ENCODE measurements at regions not wholly inside any gene's neighbourhood (a gene's known extent, or its start where the extent isn't known, plus 50 kb on each side); places are given as distances from the start of the nearest gene placed in this dataset.

- no peak for DNase-seq (ENCODE audit: insufficient read length, low spot score, missing footprints)
- Histone ChIP-seq H4K20me1 (ENCODE audit: insufficient read depth, low read length) (no peaks in the 10 kb centered on the region), H3K27me3 (ENCODE audit: insufficient read depth, low read length) (no peaks in the 10 kb centered on the region), H3K4me3 (ENCODE audit: insufficient read depth, low read length) (no peak overlapping the region), H3K27ac (ENCODE audit: low read depth, low read length) (no peak overlapping the region), H2AFZ (ENCODE audit: low read length) (no peak overlapping the region), H3K9me3 (ENCODE audit: low read depth, low read length) (no peaks in the 10 kb centered on the region), H3K36me3 (ENCODE audit: insufficient read depth, low read length) (no peaks in the 10 kb centered on the region), H3K4me2 (ENCODE audit: insufficient read depth, low read length) (no peak overlapping the region), H3K79me2 (ENCODE audit: insufficient read depth, low read length) (no peaks in the 10 kb centered on the region), H3K4me1 (ENCODE audit: insufficient read depth, low read length) (no peaks in the 10 kb centered on the region)
- TF ChIP-seq, protein P1, sequence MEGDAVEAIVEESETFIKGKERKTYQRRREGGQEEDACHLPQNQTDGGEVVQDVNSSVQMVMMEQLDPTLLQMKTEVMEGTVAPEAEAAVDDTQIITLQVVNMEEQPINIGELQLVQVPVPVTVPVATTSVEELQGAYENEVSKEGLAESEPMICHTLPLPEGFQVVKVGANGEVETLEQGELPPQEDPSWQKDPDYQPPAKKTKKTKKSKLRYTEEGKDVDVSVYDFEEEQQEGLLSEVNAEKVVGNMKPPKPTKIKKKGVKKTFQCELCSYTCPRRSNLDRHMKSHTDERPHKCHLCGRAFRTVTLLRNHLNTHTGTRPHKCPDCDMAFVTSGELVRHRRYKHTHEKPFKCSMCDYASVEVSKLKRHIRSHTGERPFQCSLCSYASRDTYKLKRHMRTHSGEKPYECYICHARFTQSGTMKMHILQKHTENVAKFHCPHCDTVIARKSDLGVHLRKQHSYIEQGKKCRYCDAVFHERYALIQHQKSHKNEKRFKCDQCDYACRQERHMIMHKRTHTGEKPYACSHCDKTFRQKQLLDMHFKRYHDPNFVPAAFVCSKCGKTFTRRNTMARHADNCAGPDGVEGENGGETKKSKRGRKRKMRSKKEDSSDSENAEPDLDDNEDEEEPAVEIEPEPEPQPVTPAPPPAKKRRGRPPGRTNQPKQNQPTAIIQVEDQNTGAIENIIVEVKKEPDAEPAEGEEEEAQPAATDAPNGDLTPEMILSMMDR (IDR thresholded peaks at IDR 0.05; ENCODE audit: extremely low read depth, low read depth, low read length), result no peak
These were observed 81.9 kb upstream of the CCND2 start for GRCh38 chr12:4191642-4192041.

GRCh38 chr12:4191149-4191548 lies 82.4 kb upstream of the CCND2 start:
- Histone ChIP-seq H3K4me2 (ENCODE audit: insufficient read depth, low read length) (no peak overlapping the region), H3K4me1 (ENCODE audit: insufficient read depth, low read length) (no peaks in the 10 kb centered on the region), H4K20me1 (ENCODE audit: insufficient read depth, low read length) (no peaks in the 10 kb centered on the region), H3K27ac (ENCODE audit: low read depth, low read length) (no peak overlapping the region), H3K79me2 (ENCODE audit: insufficient read depth, low read length) (no peaks in the 10 kb centered on the region), H2AFZ (ENCODE audit: low read length) (no peak overlapping the region), H3K36me3 (ENCODE audit: insufficient read depth, low read length) (no peaks in the 10 kb centered on the region), H3K4me3 (ENCODE audit: insufficient read depth, low read length) (no peak overlapping the region), H3K9me3 (ENCODE audit: low read depth, low read length) (no peaks in the 10 kb centered on the region), H3K27me3 (ENCODE audit: insufficient read depth, low read length) (no peaks in the 10 kb centered on the region)
- TF ChIP-seq, protein P1 (IDR thresholded peaks at IDR 0.05; ENCODE audit: extremely low read depth, low read depth, low read length), result no peak
- no peak for DNase-seq (ENCODE audit: insufficient read length, low spot score, missing footprints)

DNA sequence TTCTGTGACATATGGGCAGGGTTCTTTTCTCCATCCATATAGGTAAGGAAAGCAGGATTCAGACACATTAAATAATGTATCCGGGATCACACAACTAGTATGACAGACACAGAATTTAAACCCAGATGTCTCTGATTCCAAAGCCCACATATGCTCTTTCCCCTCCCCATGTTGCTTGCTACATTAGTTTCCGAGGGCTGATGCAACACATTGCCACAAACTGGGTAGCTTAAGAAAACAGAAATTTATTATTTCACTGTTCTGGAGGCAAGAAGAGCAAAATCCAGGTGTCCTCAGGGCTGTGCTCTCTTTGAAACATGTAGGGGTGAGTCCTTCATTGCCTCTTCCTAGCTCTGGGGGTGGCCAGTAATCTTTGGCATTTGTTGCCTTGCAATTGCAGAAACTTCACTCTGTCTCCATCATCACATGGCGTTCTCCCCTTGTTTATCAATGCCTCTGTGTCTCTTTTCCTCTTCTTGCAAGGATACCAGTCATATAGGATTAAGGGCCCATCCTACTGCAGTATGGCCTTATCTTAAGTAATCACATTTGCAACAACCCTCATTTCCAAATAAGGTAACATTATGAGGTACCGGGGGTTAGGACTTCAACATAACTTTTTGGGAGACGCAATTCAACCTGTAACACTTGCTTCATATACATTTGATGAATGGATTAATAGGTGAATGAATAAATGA lies 83.0 kb upstream of the CCND2 start:
- DNase-seq (ENCODE audit: insufficient read length, low spot score, missing footprints), result no peak
- Histone ChIP-seq H2AFZ (ENCODE audit: low read length) (no peak overlapping the region), H3K4me3 (ENCODE audit: insufficient read depth, low read length) (no peak overlapping the region), H3K36me3 (ENCODE audit: insufficient read depth, low read length) (no peaks in the 10 kb centered on the region), H3K4me2 (ENCODE audit: insufficient read depth, low read length) (no peak overlapping the region), H3K27ac (ENCODE audit: low read depth, low read length) (no peak overlapping the region), H3K27me3 (ENCODE audit: insufficient read depth, low read length) (no peaks in the 10 kb centered on the region), H3K79me2 (ENCODE audit: insufficient read depth, low read length) (no peaks in the 10 kb centered on the region), H4K20me1 (ENCODE audit: insufficient read depth, low read length) (no peaks in the 10 kb centered on the region), H3K9me3 (ENCODE audit: low read depth, low read length) (no peaks in the 10 kb centered on the region), H3K4me1 (ENCODE audit: insufficient read depth, low read length) (no peaks in the 10 kb centered on the region)
- TF ChIP-seq, protein P1 (IDR thresholded peaks at IDR 0.05; ENCODE audit: extremely low read depth, low read depth, low read length), result no peak

DNA sequence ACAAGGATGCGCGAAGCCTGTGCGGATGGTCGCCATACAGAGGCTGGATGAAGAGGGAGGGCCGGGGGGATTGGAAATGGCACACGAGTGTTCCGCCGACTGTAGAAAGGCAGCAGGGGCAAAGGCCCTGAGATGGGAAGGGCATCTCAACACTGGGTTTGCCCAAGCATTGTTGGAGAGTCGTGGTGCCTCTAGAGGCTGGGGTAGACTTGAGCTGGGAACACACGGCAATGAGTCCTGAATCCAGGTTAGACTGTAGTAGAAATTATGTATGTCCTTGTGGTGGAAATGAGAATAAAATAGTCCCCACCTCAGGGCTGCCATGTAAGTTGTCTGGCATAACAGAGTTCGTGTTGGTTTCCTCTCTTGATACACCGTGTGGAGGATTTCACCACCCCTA lies 83.8 kb upstream of the CCND2 start:
- H4K20me1 ChIP-seq (ENCODE audit: insufficient read depth, low read length), result no peaks in the 10 kb centered on the region
- no peaks in the 10 kb centered on the region for H3K9me3 ChIP-seq (ENCODE audit: low read depth, low read length)
- no peaks in the 10 kb centered on the region for H3K79me2 ChIP-seq (ENCODE audit: insufficient read depth, low read length)
- H3K4me3 ChIP-seq (ENCODE audit: insufficient read depth, low read length), result no peak overlapping the region
- no peaks in the 10 kb centered on the region for H3K27me3 ChIP-seq (ENCODE audit: insufficient read depth, low read length)
- no peak overlapping the region for H3K27ac ChIP-seq (ENCODE audit: low read depth, low read length)
- no peak overlapping the region for H3K4me2 ChIP-seq (ENCODE audit: insufficient read depth, low read length)
- DNase-seq (ENCODE audit: insufficient read length, low spot score, missing footprints), result no peak
- TF ChIP-seq, protein P1 (IDR thresholded peaks at IDR 0.05; ENCODE audit: extremely low read depth, low read depth, low read length), result no peak
- H3K4me1 ChIP-seq (ENCODE audit: insufficient read depth, low read length), result no peaks in the 10 kb centered on the region
- H3K36me3 ChIP-seq (ENCODE audit: insufficient read depth, low read length), result no peaks in the 10 kb centered on the region
- H2AFZ ChIP-seq (ENCODE audit: low read length), result no peak overlapping the region

All from osteoblast (primary cell).